Lower leg skin (tissue), 3 donors: ENCODE measurements at regions not wholly inside any gene's neighbourhood (a gene's known extent, or its start where the extent isn't known, plus 50 kb on each side); places are given as distances from the start of the nearest gene placed in this dataset.

Experiments used
- POLR2A ChIP-seq, 2 donors: fragments of 450-650 bp; IDR thresholded peaks; one replicate each; pipeline ENCODE4 v1.6.1; 2016 to 2017; ENCODE audit warnings: antibody characterized with exemption in 2 of 2, mild to moderate bottlenecking in 1 of 2, moderate library complexity in 1 of 2
- TF ChIP-seq, protein P1 (sequence below), 3 donors: fragments of 450-650 bp; IDR thresholded peaks; one replicate each; pipeline ENCODE4 v1.5.1; 2016; ENCODE audit warnings: antibody characterized with exemption in 3 of 3, mild to moderate bottlenecking in 3 of 3, moderate library complexity in 2 of 3

DNA sequence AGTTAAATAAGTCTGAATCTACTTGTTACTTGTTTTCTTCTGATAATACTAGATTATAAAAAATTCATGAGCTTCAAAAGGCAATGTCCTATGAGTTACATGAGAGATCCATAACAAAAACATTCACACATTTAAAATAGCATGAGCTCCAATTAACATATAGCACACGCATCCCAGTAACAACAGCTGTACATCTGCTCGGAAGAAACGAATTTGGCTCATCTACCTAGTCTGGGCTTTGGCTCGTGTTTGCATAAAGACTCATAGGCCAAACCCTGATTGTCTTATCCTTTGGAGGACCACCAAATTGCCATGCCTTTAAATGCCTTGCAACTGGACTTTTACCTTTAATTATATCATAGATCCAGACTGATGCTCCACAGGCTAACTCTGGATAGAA, 259.7 kb upstream of the CHD6 start:
- no peak for TF ChIP-seq POLR2A (IDR thresholded peaks at IDR 0.05)
- TF ChIP-seq, protein P1, sequence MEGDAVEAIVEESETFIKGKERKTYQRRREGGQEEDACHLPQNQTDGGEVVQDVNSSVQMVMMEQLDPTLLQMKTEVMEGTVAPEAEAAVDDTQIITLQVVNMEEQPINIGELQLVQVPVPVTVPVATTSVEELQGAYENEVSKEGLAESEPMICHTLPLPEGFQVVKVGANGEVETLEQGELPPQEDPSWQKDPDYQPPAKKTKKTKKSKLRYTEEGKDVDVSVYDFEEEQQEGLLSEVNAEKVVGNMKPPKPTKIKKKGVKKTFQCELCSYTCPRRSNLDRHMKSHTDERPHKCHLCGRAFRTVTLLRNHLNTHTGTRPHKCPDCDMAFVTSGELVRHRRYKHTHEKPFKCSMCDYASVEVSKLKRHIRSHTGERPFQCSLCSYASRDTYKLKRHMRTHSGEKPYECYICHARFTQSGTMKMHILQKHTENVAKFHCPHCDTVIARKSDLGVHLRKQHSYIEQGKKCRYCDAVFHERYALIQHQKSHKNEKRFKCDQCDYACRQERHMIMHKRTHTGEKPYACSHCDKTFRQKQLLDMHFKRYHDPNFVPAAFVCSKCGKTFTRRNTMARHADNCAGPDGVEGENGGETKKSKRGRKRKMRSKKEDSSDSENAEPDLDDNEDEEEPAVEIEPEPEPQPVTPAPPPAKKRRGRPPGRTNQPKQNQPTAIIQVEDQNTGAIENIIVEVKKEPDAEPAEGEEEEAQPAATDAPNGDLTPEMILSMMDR (IDR thresholded peaks at IDR 0.05) = no peak
